ENCODE measurements at regions not wholly inside any gene's neighbourhood (a gene's known extent, or its start where the extent isn't known, plus 50 kb on each side); places are given as distances from the start of the nearest gene placed in this dataset.

GRCh38 chr13:40171566-40171965, 494.9 kb downstream of the FOXO1 start:
- no peaks in the 10 kb centered on the region for H3K27me3 ChIP-seq
- DNase-seq: no peak
- no peak overlapping the region for H3K4me3 ChIP-seq
- H3K9me3 ChIP-seq: no peaks in the 10 kb centered on the region
- H3K27ac ChIP-seq: no peak overlapping the region
- H3K9ac ChIP-seq (ENCODE audit: low read depth in 2 of 2, low read length in 2 of 2): no peak overlapping the region
- intact Hi-C loops (cut with DNase I): no loop called here
- no peaks in the 10 kb centered on the region for H3K36me3 ChIP-seq
- no peaks in the 10 kb centered on the region for H3K4me1 ChIP-seq
- TF ChIP-seq, protein P1, sequence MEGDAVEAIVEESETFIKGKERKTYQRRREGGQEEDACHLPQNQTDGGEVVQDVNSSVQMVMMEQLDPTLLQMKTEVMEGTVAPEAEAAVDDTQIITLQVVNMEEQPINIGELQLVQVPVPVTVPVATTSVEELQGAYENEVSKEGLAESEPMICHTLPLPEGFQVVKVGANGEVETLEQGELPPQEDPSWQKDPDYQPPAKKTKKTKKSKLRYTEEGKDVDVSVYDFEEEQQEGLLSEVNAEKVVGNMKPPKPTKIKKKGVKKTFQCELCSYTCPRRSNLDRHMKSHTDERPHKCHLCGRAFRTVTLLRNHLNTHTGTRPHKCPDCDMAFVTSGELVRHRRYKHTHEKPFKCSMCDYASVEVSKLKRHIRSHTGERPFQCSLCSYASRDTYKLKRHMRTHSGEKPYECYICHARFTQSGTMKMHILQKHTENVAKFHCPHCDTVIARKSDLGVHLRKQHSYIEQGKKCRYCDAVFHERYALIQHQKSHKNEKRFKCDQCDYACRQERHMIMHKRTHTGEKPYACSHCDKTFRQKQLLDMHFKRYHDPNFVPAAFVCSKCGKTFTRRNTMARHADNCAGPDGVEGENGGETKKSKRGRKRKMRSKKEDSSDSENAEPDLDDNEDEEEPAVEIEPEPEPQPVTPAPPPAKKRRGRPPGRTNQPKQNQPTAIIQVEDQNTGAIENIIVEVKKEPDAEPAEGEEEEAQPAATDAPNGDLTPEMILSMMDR (IDR thresholded peaks at IDR 0.05): no peak

- TF ChIP-seq, protein P1 (IDR thresholded peaks at IDR 0.05): no peak
- Histone ChIP-seq H3K27ac (no peak overlapping the region), H3K9ac (ENCODE audit: low read depth in 2 of 2, low read length in 2 of 2) (no peak overlapping the region), H3K27me3 (no peaks in the 10 kb centered on the region), H3K4me1 (no peaks in the 10 kb centered on the region), H3K9me3 (no peaks in the 10 kb centered on the region), H3K4me3 (no peak overlapping the region), H3K36me3 (no peaks in the 10 kb centered on the region)
- intact Hi-C loops (cut with DNase I): no loop called here
- DNase-seq: no peak
These were observed 494.3 kb downstream of the FOXO1 start for GRCh38 chr13:40172149-40172591.

- Histone ChIP-seq H3K36me3 (no peaks in the 10 kb centered on the region), H3K4me1 (no peaks in the 10 kb centered on the region), H3K9ac (ENCODE audit: low read depth in 2 of 2, low read length in 2 of 2) (no peak overlapping the region), H3K9me3 (no peaks in the 10 kb centered on the region), H3K4me3 (no peak overlapping the region), H3K27me3 (no peaks in the 10 kb centered on the region), H3K27ac (no peak overlapping the region)
- DNase-seq: no peak
- intact Hi-C loops (cut with DNase I): no loop called here
- TF ChIP-seq, protein P1 (IDR thresholded peaks at IDR 0.05): no peak
These were observed 493.6 kb downstream of the FOXO1 start for GRCh38 chr13:40172878-40173277.

GRCh38 chr13:40175639-40176038, 490.8 kb downstream of the FOXO1 start:
- no peak overlapping the region for H3K9ac ChIP-seq (ENCODE audit: low read depth in 2 of 2, low read length in 2 of 2)
- no peak for DNase-seq
- intact Hi-C loops (cut with DNase I): no loop called here
- no peaks in the 10 kb centered on the region for H3K27me3 ChIP-seq
- no peak overlapping the region for H3K27ac ChIP-seq
- H3K4me1 ChIP-seq: no peaks in the 10 kb centered on the region
- H3K9me3 ChIP-seq: no peaks in the 10 kb centered on the region
- no peak overlapping the region for H3K4me3 ChIP-seq
- TF ChIP-seq, protein P1 (IDR thresholded peaks at IDR 0.05): no peak
- H3K36me3 ChIP-seq: no peaks in the 10 kb centered on the region

- Histone ChIP-seq H3K36me3 (no peaks in the 10 kb centered on the region), H3K9me3 (no peaks in the 10 kb centered on the region), H3K27me3 (no peaks in the 10 kb centered on the region), H3K4me3 (no peak overlapping the region), H3K9ac (ENCODE audit: low read depth in 2 of 2, low read length in 2 of 2) (no peak overlapping the region), H3K4me1 (no peaks in the 10 kb centered on the region), H3K27ac (no peak overlapping the region)
- intact Hi-C loops (cut with DNase I): no loop called here
- TF ChIP-seq, protein P1 (IDR thresholded peaks at IDR 0.05): no peak
- no peak for DNase-seq
These were observed 490.2 kb downstream of the FOXO1 start for GRCh38 chr13:40176242-40176641.

GRCh38 chr13:40178130-40178529, 488.3 kb downstream of the FOXO1 start:
- H3K4me3 ChIP-seq: no peak overlapping the region
- no peaks in the 10 kb centered on the region for H3K36me3 ChIP-seq
- no peaks in the 10 kb centered on the region for H3K9me3 ChIP-seq
- no peaks in the 10 kb centered on the region for H3K4me1 ChIP-seq
- no peak overlapping the region for H3K9ac ChIP-seq (ENCODE audit: low read depth in 2 of 2, low read length in 2 of 2)
- no peak overlapping the region for H3K27ac ChIP-seq
- TF ChIP-seq, protein P1 (IDR thresholded peaks at IDR 0.05): no peak
- DNase-seq: no peak
- H3K27me3 ChIP-seq: no peaks in the 10 kb centered on the region
- intact Hi-C loops (cut with DNase I): no loop called here

Measured in colonic mucosa (tissue), 4 donors.